GM19328 (cell line): ENCODE measurements at regions not wholly inside any gene's neighbourhood (a gene's known extent, or its start where the extent isn't known, plus 50 kb on each side); places are given as distances from the start of the nearest gene placed in this dataset.
"Not testable (repeated sequence)": the region's sequence is repeated elsewhere in the genome, so short reads cannot be mapped to it uniquely, and the experiment has no call there.

Experiments used
- ATAC-seq: cut with Tn5 transposase; IDR thresholded peaks from one replicate; pipeline ENCODE4 v1.9.1; 2021; ENCODE audit warnings: mild to moderate bottlenecking, moderate library complexity; ENCODE audit not compliant: unreplicated experiment

GRCh38 chr10:18866852-18867251 lies 181.7 kb upstream of the MALRD1 start:
- ATAC-seq, result no peak

GRCh38 chr10:18868919-18869318 lies 179.7 kb upstream of the MALRD1 start:
- ATAC-seq, result no peak

- ATAC-seq, result no peak
Measured at GRCh38 chr10:18875477-18875876, 173.1 kb upstream of the MALRD1 start.

- ATAC-seq, result no peak
Measured at GRCh38 chr10:18879284-18879683, 169.3 kb upstream of the MALRD1 start.

- no peak for ATAC-seq
Measured at GRCh38 chr10:18880530-18880929, 168.1 kb upstream of the MALRD1 start.

GRCh38 chr10:18886102-18886501 lies 162.5 kb upstream of the MALRD1 start:
- ATAC-seq, result no peak

GRCh38 chr10:18906636-18907035 lies 142.0 kb upstream of the MALRD1 start:
- ATAC-seq, result no peak

- not testable (repeated sequence) for ATAC-seq
Measured at GRCh38 chr10:18917431-18917830, 131.2 kb upstream of the MALRD1 start.

GRCh38 chr10:18918532-18918931 lies 130.1 kb upstream of the MALRD1 start:
- no peak for ATAC-seq

GRCh38 chr10:18949391-18949790 lies 99.2 kb upstream of the MALRD1 start:
- ATAC-seq, result no peak

GRCh38 chr10:18951072-18951823 lies 97.4 kb upstream of the MALRD1 start:
- not testable (repeated sequence) for ATAC-seq

GRCh38 chr10:18955061-18955460 lies 93.5 kb upstream of the MALRD1 start:
- no peak for ATAC-seq

- ATAC-seq, result no peak
Measured at GRCh38 chr10:18959369-18959768, 89.2 kb upstream of the MALRD1 start.

GRCh38 chr10:18960466-18961079 lies 88.0 kb upstream of the MALRD1 start:
- no peak for ATAC-seq

- no peak for ATAC-seq
Measured at GRCh38 chr10:18968159-18968558, 80.4 kb upstream of the MALRD1 start.

- no peak for ATAC-seq
Measured at GRCh38 chr10:18976696-18977251, 71.8 kb upstream of the MALRD1 start.

GRCh38 chr10:18980089-18980629 lies 68.4 kb upstream of the MALRD1 start:
- ATAC-seq, result no peak

- no peak for ATAC-seq
Measured at GRCh38 chr10:18984531-18984930, 64.1 kb upstream of the MALRD1 start.

- ATAC-seq, result no peak
Measured at GRCh38 chr10:18988338-18988737, 60.3 kb upstream of the MALRD1 start.
